HG03103 (cell line): ENCODE measurements at regions not wholly inside any gene's neighbourhood (a gene's known extent, or its start where the extent isn't known, plus 50 kb on each side); places are given as distances from the start of the nearest gene placed in this dataset.

Experiments
- ATAC-seq: cut with Tn5 transposase; IDR thresholded peaks from one replicate; pipeline ENCODE4 v1.9.1; 2021; ENCODE audit warnings: low read depth; ENCODE audit not compliant: unreplicated experiment

DNA sequence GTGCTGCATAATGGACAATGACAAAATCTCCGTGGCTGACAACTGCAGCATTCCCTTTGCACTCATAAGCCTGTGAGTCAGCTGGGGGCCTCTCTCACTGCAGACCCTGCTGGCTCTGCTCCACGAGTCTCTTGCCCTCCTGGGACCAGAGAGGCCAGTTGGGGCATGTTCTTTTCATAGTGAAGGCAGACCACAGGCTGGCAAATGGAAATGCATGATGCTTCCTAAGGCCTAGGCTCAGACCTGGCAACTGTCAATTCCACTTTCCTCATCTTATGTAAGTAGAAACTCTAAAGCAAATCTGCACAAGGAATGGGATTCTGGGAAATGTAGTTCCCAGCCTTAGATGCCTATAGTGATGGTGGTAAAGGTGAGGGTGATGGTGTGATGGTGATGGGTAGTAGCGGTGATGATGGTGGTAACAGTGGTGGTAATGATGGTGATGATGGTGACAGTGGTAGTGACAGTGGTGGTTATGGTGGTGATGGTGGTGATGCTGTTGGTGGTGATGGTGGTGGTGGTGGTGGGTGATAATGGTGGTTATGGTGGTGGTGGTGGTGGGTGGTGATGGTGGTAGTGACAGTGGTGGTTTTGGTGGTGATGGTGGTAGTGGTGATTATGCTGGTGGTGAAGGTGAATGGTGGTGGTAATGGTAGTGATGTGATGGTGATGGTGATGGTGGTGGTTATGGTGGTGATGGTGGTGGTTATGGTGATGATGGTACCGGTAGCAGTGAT lies 185.8 kb upstream of the ARL4C start:
- no peak for ATAC-seq

DNA sequence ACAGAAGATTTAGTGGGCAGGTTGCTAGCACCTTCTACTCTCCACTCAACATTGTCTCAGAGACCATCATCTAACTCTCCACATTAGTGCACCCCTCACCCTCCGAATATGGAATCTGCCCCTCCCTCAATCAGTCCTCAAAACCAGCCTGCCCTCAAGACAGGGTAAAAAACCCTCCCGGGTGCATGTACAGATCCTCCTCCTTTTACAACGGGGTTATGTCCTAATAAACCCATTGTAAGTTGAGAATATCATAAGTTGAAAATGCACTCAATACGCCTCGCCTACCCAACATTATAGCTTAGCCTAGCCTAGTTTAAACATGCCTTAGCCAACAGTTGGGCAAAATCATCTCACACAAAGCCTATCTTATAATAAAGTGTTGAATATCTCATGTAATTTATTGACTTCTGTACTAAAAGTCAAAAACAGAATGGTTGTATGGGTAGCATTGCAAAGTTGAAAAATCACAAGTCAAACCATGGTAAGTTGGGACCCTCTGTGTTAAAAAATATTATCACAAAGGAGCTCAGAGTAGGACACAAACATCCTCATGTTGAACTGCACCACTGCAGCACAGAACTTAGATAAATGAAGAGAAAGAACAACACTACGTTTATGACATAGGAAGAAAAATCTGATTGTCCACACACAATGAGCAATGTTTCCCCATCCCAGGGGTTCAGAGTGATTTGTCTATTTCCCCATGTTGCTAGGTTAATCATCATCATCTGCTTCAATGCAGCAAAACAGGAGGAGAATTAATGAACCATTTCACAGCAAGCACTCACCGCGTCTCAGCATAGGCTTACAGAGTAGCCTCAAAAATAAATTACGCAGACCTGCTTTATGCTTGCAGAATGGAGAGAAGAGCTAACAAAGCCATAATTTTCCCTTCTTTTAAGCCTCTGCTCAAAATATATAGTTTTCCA lies 184.1 kb upstream of the ARL4C start:
- ATAC-seq = no peak

DNA sequence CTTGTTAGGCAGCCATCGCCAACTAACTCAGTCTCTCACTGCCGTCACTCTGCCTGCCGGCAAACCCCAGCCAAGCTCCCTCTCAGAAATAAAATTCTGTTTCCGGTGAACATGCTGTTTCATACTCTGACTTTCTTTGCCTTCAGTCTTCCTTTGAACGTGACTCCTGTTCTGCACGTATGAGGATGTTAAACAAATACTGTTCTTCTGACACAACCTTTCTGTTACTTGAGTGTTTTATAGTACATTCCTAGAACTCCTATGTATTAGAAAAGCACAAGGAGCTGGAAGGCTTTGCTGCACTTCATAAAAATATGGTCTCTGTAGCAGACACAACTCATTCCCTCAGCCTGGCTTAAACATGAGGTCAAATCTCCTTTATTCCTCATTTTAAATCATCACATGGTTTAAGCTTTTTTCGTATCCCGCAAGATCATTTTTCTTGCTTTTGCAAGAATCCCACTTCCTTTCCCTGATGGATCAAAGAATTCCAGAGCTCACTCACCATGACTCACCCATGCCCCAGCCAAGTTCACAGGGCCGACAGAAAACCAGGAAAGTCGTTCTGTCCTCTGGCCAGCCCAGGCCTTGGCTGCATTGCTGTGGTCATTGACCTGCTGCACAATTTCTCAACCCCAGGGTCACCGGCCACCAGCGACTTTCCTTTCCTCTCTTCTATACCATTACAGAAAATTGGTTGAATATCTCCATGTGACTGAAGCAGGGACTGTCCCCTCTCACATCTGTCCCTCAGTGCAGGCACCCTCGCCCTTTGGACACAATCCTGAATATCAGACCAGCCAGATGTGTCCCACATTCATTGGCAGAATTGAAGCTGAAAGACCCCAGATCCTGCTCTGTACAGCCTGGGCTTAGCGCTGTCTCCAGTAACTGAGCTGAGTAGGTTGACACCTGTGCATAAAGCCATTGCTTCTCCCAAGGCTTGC lies 183.1 kb upstream of the ARL4C start:
- ATAC-seq = no peak

DNA sequence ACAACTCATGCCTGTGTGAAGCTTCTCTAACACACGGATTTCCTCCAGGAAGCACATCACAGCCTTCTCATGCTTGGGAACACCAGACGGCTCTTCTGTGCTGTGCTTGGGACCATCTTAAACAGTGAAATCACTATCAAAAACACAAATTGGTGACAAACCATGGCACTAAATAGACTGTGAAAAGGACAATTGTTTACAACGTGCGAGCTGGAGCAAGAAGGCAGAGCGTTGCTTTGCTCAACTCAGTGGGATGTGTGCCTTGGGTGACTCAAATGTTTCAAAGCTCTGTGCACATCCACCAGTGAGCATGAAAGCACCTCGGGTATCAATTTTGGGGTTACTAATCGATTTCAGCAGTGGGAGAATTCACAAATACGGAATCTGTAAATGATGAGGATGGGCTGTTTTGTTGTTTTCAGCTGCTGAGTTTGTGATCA lies 182.4 kb upstream of the ARL4C start:
- ATAC-seq = no peak

DNA sequence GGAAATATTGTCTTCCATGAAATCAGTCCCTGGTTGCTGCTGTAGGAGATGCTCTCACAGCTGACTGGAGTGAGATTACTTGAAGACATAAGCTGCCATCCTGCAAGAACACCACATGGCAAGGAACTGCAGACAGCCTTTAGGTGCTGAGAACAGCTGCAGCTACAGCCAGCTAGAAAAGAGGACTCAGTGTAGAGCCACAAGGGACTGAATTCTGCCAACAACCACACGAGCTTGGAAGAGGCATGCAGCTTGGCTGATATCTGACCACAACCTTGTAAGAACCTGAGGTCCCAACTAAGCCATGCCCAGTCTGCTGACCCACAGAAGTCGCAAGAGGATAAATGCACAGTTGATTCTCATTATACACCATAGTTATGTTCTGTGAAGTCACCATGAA lies 181.8 kb upstream of the ARL4C start:
- no peak for ATAC-seq

DNA sequence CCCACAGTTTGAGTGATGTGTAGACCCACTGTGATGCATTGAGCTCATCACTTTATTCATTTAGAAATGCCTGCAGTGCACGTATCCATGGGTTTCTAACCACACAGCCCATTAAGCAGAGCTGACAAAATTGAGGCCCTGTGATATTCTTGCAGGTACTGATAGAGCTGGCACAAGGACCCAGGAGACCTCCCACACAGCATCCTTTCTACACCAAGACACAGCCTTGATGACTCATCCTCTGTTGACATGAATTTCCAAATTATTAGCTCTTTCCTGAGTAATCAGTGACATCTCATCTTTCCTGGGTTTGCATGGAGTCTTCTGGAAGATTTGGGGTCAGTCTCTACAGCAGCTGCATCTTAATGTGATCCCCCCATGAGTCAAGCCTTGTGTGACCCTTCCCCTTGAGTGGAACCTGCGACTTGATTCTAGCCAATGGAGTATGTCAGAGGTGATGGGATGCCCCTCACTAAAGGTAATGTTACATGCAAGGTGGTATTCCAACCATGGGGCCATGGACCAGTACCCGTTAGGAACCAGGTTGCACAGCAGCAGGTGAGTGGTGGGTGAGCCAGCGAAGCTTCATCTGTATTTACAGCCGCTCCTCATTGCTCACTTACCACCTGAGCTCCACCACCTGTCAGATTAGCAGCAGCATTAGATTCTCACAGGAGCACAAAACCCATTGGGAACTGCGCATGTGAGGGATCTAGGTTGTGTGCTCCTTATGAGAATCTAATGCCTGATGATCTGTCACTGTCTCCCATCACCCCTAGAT lies 181.1 kb upstream of the ARL4C start:
- ATAC-seq = no peak

DNA sequence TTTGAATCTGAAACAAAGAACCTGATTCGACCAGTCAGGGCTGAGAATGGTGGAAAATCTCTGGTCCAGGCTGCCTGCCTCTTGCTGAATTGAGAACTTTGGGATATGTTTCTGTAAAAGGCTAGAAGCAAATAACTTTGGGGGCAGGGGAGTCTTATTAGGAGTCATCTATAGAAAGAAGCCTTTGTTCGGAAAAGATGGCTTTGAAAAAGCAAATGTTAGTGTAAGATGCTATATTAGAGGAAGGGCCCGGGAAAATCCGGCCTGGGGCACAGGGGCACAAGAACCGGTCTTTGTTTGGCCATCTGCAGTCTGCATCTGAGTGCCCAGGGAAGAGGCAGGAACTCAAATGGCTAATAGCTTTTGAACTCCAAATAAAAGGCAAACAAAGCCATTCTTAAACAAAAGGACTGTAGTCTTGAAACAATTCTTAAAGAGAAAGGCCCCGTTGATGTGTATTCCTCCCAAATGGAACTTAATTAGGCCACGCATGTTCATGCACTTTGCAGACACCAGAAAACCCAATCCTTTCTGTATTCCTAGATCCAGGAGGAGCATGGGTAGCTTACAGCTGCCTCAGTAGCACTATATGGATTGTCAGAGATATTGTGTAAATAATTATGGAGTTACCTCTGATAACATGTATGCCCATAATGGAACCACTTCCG lies 180.0 kb upstream of the ARL4C start:
- no peak for ATAC-seq

DNA sequence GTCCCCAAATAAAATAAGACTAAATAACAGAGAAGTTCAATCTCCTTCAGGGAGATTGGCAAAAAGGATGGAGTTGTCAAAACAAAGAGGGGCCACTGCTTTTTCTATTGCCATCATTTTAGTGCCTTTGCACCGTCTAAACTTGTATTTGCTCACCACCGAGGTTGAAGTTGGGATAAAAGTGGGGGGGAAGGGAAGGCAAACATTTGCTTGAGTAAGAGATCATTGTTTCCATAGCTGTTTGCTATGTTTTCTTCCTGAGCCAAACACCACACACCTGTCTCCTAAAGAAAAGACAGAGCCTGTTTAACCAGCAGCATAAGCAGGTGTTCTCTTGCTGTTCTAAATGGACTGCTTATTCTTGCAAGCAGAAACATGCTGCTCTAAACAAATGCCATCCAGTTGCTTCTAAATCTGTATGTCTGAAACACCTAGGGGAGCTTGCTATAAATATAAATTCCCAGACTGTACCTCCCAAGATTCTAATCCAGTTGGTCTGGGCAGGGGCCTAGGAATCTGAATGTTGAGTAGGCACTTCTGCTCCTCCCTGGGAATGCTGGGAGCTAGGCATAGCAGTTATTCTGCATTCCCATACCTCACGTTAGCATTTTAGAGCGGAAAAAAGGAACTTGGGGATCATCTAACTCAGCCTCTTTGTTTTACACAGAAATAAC lies 179.4 kb upstream of the ARL4C start:
- ATAC-seq = no peak

DNA sequence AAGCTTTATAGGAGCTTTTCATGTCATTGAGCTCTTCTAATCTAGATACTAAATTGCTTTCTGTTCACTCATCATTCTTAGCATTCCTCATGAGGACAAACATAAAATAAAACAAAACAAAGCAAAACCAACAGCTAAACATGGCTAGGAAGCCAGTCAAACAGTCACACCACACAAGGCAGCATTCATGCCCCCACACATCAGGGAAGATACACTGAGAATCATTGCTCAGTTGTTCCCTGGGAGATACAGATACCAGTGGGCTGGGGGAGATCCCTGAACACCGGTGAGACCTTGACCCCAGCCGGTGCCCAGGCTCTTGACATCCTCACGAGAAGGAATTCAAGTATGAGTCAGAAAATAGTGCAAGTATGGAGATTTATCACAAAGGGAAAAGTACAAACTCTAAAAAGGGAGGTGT lies 177.9 kb upstream of the ARL4C start:
- no peak for ATAC-seq

DNA sequence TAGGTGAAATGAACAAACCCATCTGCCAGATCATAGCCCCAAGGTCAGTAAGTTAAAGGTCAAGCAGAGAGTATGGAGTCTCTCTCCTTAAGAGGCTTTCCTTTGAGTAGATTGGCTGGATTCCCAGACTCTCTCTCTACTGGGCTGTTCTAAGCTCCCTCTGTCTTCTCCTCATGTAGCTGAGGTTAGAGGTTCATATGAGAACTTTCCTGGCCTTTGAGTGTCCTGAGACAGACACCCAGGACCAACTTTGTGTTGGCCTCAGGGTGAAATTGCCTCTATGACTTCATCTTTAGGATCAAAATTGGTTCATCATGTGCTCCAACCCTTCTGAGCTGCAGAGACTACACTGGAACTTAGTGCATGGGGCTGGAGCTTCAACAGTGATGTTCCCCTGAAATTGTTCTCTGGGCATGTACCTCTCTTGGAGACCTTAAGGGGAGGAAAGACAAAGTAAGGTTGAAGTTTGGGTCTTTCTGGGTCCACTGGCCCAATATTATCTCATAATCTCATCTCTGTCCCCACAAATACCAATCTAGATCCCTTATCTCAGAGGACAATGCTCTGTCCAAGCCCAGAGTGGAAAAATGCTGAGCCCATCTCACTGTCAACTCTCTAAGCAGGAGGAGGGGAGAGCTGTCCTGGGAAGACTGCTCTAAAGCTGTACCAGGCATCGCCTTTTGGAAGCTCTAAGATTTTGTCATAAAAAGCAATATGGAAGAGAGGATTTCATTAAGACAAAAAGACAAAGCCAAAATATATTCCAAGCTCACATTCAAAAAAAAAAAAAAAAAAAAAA lies 177.3 kb upstream of the ARL4C start:
- no peak for ATAC-seq

DNA sequence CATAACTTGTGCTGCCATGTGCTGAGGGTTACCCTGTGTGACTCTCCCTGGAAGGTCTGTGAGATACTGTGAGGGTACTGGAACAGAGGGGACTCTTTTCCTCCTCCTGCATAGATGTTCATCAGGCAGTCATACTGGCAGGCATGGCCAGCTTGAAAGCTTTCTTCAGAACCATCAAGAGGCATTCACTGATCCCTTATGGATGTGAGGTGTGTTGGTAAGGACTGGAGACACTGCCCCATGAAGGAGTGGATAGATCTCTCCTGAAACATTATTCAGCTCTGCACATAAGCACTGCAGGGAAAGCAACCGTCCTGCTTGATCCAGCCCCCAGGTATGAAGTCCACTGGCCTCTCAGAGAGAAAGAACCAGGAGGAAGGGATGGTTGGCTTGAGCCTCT lies 176.6 kb upstream of the ARL4C start:
- ATAC-seq = no peak

DNA sequence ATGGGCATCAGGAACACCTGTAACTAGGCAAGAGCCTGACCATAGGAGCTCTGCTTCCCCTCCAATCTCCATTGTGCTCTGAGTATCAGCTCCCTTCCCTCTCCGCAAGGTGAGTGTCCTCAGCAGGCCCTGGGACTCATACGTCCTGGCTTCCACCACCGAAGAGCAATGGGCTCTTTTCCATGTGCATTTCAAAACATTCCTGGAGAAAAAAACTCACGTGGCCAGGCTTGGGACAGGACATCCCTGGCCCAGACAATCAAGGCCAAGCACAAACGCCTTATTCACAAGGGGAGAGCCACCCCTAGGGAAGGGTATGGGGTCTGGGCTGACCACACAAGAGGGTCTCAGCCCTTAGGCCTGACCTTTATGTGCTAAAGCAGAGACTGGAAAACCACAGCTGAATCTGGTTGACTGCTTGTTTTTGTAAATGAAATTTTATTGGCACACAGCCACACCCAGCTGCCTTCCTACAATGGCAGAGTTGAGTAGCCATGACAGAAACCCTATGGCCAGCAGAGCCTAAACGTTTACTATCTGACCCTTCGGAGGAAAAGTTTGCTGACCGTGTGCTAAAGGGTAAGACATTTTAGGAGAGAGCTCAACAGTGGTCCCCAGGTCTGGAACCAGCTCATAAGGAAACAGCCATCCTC lies 175.7 kb upstream of the ARL4C start:
- no peak for ATAC-seq

DNA sequence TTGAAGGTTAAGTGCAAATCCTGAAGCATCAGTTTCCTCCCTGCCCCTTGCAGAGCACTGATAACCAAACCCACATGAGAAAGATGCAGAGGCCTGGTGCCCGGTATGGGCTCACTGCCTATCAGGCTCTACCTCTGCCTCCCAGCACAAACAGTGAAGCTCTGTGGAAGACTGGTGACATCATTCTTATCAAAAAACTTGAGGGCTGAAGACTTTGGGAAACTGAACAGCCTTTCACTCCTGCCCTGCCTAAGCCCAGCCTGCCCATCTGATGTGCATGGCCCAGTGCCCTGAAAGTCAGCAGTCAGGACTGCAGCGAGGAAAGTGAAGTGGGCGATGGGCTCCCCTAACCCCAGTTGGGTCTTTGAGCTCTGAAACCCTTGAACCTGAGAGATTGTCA lies 174.8 kb upstream of the ARL4C start:
- no peak for ATAC-seq

DNA sequence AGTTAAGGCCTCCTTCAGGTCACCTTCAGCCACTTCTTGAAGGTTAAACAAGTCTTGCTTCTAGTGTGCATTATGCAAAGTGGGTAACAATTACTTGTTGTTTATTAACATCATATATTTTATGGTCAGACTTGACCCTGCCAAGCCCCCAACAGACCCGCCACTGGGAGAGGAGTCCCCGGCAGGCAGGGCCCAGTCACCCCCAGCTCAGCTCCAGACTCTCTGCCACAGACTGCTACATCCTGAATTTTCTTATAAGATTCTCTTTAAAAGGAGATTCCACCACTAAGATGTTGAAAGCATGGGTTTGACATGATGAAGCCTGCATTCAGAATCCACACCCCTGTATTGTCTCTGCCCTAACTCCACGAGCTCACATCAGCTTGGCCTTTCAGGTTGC lies 174.3 kb upstream of the ARL4C start:
- ATAC-seq = no peak

DNA sequence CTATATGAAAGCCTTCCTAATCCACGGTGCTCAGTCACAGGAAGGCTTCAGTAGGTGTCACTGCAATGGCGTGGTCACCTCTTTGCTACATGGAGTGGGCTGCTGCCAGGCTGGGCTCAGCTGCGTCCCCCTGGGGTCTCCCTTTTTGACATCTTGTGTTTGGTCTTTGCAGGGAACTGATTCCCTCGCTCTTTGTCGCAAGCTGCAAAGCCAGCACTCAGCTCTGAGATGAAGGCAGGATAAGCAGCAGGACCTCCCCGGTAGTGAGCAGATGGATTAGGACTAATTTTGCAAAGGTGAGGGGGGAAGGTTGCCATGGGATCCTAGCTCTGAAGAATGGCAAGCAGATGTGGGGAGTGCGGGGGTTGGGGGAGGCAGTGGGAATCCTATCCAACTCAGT lies 173.9 kb upstream of the ARL4C start:
- ATAC-seq = no peak

DNA sequence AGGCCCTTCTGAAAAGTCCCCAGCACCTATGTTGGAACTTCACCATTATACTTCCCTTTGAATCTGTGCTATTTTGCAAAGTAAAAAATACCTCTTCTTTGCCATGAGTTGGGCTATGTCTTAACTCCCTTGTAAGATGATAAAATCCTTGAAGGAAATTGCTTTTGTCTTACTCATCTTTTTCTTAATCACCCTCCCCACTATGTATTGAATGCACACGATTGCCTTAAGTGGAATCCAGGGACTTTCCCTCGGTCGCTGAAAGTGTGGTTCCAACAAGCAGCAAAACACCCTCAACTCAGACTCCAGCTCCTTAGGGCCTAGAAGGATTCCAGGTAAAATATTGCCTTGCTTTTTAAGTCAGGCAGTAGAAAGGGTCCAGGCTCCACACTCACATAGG lies 173.2 kb upstream of the ARL4C start:
- ATAC-seq = no peak

DNA sequence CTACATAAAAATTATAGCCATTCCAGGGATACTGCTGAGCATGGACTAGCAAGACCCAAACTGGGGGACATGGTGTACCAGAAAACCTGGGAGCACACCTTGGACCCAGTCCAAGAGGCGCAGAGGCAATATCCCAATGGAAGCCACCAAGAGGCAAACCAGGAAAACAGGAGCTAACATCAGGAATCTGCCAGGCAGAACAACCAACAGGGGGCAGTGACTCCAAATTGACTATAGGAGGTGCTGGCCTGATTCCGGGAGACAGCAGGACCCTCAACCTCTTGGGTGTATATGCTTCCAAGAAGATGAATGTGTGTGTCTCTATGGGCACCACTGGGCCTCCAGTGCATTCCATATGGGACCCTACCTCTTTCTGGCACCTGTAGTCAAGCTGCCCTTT lies 172.7 kb upstream of the ARL4C start:
- no peak for ATAC-seq

DNA sequence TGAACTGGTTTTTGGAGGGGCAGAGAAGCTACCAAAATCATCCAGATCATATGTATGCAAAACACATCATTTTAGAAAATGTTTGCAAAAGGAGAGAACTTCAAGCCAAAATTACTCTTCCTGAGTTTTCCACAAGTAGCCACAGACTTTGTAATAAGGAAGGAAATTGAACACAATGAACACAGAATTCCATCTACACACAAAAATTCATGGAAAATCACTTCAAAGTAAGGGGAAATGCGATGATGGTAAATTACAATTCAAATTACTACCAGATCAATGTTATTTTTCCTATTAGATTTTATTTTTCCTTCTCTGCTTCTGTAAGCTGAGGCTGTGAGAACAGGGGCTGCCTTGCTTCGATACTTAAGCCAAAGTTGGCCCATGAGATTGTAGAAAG lies 172.1 kb upstream of the ARL4C start:
- no peak for ATAC-seq
